ENCODE measurements at regions not wholly inside any gene's neighbourhood (a gene's known extent, or its start where the extent isn't known, plus 50 kb on each side); places are given as distances from the start of the nearest gene placed in this dataset.

DNA sequence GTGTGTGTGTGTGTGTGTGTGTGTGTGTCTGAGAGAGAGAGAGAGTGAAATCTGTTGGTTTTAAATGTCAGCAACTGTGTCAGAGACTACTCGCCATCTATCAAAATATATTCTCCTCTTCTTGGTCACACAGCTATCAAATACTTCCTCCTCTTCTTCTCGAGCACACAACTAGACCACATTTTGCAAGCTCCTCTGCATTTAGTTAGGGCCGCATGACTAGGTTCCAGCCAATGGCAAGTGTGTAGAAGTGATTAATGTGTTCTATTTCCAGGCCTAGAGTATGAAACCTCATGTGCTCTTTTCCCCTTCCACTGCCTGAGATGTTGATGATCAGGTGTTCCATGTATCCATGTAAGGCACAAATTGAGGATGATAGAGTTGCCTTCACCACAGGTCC, 278.5 kb upstream of the MARCKS start:
- TF ChIP-seq CTCF (IDR thresholded peaks at IDR 0.05; ENCODE audit: control extremely low read depth, extremely low read depth, low read depth, missing control alignments), result no peak
- ChIA-PET POLR2A (no interaction called here), CTCF (interaction anchor here (1.3 kb wide), 1 partner anchor 41 kb away, joined by 3 read pairs; no protein-coding TSS in a partner anchor)
- DNase-seq (ENCODE audit: extremely low spot score), result no peak

DNA sequence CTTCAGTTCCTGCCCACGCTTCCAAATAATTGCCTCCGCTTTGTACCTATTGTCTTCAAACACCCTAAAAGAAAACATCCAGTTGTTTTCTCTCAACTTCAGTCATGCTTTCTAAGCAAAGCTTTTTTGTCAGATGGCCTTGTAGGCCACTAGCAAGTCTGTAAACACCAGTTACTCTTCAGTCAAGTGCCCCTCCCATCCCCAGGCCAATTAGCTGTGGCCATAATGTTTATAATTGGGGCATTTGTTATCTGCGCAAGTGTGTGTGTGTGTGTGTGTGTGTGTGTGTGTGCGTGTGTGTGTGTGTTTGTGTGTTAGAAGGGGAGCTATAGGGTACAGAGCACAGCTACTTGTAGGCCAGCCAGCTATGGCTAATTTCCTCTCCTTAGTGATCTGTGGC, 272.4 kb upstream of the MARCKS start:
- TF ChIP-seq CTCF (IDR thresholded peaks at IDR 0.05; ENCODE audit: control extremely low read depth, extremely low read depth, low read depth, missing control alignments), result no peak
- ChIA-PET POLR2A (no interaction called here), CTCF (interaction anchor here (1.0 to 2.7 kb wide), 2 partner anchors 12 to 21 kb away, joined by 3 to 9 read pairs; no protein-coding TSS in a partner anchor)
- DNase-seq (ENCODE audit: extremely low spot score), result no peak

- no peak for TF ChIP-seq CTCF (IDR thresholded peaks at IDR 0.05; ENCODE audit: control extremely low read depth, extremely low read depth, low read depth, missing control alignments)
- CTCF ChIA-PET, result interaction anchor here (1.0 to 2.7 kb wide), 2 partner anchors 12 to 20 kb away, joined by 3 to 9 read pairs; no protein-coding TSS in a partner anchor
- DNase-seq (ENCODE audit: extremely low spot score), result no peak
- POLR2A ChIA-PET, result no interaction called here
These were observed 271.9 kb upstream of the MARCKS start for GRCh38 chr6:113585246-113585645.

DNA sequence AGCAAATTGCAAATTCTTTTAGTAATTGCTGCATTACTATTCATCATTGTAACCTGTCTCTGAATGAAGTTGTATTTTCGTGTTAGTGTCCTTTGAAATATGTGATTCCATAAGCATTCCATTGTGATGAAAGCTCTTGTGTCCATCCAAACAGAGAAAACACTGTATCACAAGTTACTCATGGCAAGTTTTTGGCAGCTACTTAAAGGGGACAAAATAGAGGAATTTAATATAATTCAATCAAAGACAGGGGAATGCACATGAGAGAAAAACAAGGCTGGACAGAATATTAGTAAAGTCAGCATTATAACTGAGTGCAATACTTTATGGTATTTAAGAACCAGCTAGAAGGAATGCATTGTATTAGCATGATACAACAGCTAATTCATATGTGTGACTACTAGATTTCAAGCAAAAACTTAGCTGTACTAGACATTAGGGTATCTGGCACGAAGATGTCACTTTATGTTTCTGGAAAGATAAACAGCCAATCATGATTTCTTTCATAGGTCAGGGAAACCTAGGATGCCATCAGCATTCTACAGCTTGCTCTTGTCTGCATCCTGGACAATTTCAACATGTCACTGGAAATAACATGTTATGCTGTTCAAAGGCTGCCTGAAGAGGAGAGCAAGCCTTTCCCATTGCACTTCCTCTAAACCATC, 270.6 kb upstream of the MARCKS start:
- no peak for TF ChIP-seq CTCF (IDR thresholded peaks at IDR 0.05; ENCODE audit: control extremely low read depth, extremely low read depth, low read depth, missing control alignments)
- DNase-seq (ENCODE audit: extremely low spot score), result no peak
- ChIA-PET POLR2A (no interaction called here), CTCF (interaction anchor here (1.2 to 2.7 kb wide), 3 partner anchors 10 to 272 kb away, joined by 3 to 9 read pairs (median 4); no protein-coding TSS in a partner anchor)

GRCh38 chr6:113587078-113587699, 270.0 kb upstream of the MARCKS start:
- CTCF ChIA-PET, result interaction anchor here (1.0 to 2.7 kb wide), 4 partner anchors 10 to 271 kb away, joined by 3 to 9 read pairs (median 4); no protein-coding TSS in a partner anchor
- POLR2A ChIA-PET, result no interaction called here
- TF ChIP-seq CTCF (IDR thresholded peaks at IDR 0.05; ENCODE audit: control extremely low read depth, extremely low read depth, low read depth, missing control alignments), result no peak
- no peak for DNase-seq (ENCODE audit: extremely low spot score)

GRCh38 chr6:113588646-113589045, 268.5 kb upstream of the MARCKS start:
- TF ChIP-seq CTCF (IDR thresholded peaks at IDR 0.05; ENCODE audit: control extremely low read depth, extremely low read depth, low read depth, missing control alignments), result no peak
- no peak for DNase-seq (ENCODE audit: extremely low spot score)
- ChIA-PET POLR2A (no interaction called here), CTCF (no interaction called here)

All from GM10248 (cell line).